ENCODE measurements at regions not wholly inside any gene's neighbourhood (a gene's known extent, or its start where the extent isn't known, plus 50 kb on each side); places are given as distances from the start of the nearest gene placed in this dataset.

- TF ChIP-seq EGR1 (IDR thresholded peaks at IDR 0.05; ENCODE audit: low read depth) (no peak), SRF (IDR thresholded peaks at IDR 0.05; ENCODE audit: low read depth) (no peak), CTCF (IDR thresholded peaks at IDR 0.05 in 2 of 3, conservative IDR thresholded peaks at IDR 0.05 in 1 of 3; ENCODE audit: borderline replicate concordance in 1 of 3, insufficient read depth in 1 of 3, low read depth in 2 of 3, low read length in 2 of 3) (no peak), POLR2AphosphoS5 (IDR thresholded peaks at IDR 0.05; ENCODE audit: low read depth, low read length) (no peak), POLR2A (IDR thresholded peaks at IDR 0.05; ENCODE audit: borderline replicate concordance, extremely low read depth, insufficient read depth, insufficient read length) (no peak), MAX (IDR thresholded peaks at IDR 0.05) (no peak), TCF7L2 (IDR thresholded peaks at IDR 0.05; ENCODE audit: borderline replicate concordance, extremely low read depth, insufficient read depth, insufficient read length) (no peak), REST (IDR thresholded peaks at IDR 0.05; ENCODE audit: low read depth) (no peak)
Observed at GRCh38 chr2:211014906-211015305, 458.5 kb downstream of the CPS1 start.

All from HCT116 (cell line).